HG02763 (cell line): ENCODE measurements at regions not wholly inside any gene's neighbourhood (a gene's known extent, or its start where the extent isn't known, plus 50 kb on each side); places are given as distances from the start of the nearest gene placed in this dataset.

Source experiments
- ATAC-seq: cut with Tn5 transposase; IDR thresholded peaks from one replicate; pipeline ENCODE4 v1.9.1; 2021; ENCODE audit warnings: mild to moderate bottlenecking, moderate library complexity; ENCODE audit not compliant: unreplicated experiment

DNA sequence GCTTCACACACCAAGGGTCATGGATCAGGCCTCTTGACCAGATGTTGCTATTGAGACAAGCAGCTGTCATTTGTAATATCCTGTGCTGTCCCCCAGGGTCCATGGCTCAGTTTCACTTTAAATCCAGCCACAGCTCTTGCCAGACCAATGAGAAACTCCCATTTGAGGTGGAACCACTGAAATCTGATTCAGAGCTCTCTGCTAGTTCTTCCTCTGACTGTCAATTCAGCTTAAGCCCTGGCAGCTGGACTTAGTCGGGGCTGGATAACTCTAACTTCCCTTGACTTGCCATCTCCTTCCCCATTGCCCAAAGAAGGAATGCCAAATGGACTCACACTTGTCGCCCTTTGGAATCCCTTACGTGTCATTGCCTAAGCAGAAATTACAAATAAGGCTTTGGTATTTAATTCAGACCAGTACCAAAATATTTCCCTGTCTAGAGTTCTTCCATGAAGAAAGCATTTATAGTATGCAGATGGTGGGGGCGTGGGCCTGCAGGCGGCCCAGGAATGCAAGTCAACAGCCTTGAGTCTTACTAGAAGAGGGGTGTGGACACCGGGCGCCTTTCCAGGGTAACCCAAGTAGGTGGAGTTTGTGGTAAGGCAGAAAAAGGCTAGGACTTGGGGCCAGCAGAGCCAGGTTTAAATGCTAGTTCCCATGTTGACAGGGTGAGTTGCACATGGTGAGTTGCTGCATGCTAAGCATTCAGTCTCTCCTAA is 96.9 kb upstream of the TMPO start:
- peak; percentile 56 for ATAC-seq

DNA sequence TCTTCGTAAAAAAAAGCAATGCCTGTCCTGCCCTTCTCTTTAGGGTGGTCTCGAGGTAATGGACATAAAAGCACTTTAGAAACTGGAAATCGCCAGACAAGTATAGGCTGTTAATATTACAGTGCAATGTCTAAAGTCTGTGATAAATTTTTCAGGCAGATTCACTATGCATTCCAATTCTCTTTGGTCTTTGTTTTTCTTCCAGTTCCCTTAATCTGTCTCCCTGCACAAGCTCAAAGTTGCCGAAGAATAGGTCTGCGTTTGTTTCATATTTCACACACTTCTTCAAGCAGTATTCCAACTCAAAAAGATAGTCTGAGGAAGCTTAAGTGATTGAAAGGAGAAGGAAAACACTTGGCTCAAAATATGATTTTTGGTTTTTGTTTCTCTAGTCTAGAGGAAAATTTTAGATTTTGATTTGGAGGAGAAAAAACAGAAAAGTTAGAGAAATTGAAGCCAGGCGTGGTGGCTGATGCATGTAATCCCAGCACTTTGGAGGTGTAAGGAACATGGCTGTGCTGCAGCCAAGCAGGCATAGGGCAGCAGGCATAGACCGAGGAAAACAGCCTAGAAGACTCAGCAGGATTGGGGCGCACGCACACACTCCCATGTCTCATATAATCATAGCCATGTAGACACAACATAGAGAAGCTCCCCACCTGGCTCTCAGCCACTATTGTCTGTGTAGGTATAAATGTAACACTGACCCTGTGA is 96.2 kb upstream of the TMPO start:
- ATAC-seq: no peak

DNA sequence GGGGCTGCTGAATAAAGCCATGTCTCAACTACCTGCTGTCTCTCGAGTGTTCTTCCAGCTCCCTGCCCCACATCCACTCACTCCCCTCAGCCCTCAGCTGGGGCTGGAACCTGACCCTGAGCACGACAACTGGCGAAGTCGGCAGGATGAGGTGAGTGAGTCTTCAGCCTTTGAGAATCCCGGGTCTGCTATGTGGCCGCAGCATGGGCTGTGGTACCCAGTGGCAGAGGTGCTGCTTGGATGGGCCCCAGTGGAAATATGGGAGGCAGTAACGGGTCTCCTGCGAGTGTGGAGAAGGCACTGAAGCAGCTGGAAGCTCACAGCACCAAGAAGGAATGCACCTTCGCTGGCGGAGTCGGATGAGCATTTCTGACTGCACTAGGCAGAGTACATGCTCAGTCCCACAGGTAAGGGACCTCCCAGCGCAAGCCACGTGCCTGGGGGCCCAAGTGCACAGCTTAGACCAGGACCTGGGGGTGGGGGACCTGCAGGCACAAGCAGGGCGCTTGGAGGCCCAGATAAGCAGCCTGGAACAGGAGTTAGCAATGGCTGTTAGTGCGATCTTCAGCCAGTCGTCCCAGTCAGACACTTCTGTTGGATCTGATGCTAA is 95.5 kb upstream of the TMPO start:
- no peak for ATAC-seq

DNA sequence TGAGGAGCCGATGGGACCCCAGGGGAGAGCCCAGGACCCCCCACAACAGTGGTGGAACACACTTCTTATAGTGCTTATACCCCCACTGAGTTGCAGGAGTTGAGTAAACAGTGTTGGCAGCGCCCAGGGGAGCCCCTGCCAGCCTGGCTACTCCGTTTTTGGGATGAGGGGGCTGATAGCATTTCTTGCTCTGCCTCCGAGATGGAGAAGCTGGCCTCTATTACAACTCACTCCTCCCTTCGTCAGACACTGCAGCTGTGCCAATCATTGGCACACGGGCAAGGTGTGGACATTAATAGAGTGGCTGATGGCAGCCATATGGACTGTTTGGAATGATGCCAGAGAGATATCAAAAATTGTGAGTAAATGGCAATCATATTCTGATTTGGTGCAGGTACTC is 94.9 kb upstream of the TMPO start:
- ATAC-seq: no peak

DNA sequence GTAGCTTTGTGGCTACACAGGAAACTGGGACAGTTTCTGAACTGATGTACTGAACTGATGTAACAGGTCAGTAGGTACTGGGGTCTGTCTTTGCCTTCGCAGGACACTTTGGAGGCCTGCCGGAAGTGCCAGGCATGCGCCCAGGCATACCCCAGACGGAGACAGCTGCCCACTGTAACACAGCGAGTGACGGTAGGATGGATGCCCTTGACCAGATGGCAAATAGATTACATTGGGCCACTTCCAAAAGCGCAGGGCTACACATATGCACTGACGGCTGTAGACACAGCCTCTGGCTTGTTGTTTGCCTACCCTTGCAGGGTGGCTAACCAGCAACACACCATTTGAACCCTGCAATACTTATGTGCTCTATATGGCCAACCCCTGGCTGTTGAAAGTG is 94.1 kb upstream of the TMPO start:
- no peak for ATAC-seq

DNA sequence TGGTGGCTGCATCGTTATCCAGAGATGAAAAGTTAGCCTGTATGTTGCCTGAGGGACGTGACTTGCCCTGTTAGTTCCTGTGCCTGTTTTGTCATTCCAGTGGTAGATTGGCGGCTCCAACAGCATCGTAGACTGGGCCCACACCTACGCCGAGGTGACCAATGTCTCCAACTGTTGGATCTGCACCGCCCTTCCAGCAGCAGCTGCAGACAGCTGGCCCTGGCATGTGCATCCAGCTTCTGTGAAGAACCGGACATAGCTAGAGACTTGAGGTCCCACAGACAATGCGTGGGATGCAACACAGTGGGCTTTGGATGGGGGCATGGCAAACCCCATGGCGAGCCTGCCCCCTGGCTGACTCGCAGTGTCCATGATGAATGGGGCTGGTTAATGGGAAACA is 93.0 kb upstream of the TMPO start:
- no peak for ATAC-seq

DNA sequence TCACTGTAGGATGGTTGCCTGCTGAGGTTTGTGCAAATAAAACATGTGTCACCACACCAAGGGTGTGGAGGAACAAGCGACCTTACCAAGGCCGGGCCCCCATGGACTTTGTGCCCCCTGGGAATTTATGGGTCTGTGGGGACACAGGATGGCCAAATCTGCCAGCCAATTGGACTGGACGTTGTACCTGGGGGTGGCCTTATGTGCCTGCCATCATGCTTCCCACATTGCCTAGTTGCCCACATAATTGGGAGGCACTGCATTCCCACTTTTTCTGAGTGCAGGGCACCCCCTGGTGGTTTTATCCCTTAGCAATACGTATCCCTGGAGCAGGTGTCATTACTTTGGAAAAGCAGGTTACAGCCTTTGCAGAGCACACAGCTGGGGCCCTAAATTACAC is 92.6 kb upstream of the TMPO start:
- no peak for ATAC-seq

DNA sequence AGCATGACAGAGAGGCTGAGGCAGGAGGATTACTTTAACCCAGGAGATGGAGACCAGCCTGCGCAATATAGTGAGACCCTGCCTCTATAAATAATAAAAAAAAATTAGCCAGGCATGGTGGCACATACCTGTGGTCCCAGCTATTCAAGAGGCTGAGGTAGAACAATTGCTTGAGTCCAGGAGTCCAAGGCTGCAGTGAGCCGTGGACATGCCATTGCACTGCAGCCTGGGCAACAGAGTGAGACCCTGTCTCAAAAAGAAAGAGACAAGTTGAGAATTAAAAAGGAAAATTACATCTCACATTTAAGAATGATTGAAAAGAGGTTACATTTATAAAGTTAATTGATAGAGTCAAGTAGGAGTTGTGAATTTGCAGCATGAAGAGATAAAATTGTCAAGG is 91.4 kb upstream of the TMPO start:
- ATAC-seq: no peak

DNA sequence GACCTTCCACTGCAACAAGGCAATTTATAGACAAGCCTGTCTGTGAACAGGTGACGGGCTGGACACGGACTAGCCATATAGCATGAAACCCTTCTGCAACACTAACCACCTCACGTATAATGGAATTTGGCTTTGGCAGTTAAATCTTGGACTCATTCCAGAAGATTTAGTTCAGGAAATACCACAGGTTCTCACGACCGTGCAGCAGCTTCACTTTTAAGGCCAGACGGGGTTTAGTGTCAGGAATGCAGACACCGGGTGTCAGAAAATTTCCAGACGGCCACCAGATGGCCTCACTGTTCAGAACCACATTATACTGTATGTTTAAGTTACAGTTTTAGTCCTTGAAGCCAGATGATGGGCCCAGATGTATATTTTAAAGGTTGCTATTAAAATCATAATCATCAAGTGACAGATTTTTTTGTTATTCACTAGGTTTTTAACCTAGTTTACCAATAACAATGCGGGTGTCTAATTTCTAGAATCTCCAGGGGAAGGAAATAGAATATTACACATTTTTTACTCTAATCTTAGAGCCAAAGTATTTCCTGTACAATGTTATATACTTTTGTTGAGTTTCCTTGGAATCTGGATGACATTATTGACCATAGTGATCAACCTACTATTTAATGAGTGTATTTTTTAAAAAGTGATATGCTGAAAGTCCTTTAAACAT is 90.5 kb upstream of the TMPO start:
- peak; percentile 63 for ATAC-seq

DNA sequence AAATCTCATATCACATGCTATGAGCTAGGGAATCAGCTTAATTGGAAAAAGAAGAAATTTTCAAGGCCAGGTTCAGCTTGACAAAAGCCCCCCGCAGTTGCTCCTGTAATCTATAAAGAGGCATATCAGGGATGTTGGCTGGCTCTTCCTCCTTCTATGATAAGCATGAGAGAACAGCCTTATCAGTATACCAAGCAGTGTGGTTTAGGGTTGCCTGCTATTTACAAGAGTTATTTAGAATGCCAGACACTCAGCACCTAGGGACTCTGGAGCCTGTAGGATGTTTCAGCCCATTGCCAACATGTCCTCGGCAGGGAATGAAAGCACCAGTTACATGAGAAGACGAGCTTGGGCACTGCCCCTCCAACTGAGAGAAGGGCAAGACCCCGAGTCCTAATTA is 89.5 kb upstream of the TMPO start:
- ATAC-seq: no peak

DNA sequence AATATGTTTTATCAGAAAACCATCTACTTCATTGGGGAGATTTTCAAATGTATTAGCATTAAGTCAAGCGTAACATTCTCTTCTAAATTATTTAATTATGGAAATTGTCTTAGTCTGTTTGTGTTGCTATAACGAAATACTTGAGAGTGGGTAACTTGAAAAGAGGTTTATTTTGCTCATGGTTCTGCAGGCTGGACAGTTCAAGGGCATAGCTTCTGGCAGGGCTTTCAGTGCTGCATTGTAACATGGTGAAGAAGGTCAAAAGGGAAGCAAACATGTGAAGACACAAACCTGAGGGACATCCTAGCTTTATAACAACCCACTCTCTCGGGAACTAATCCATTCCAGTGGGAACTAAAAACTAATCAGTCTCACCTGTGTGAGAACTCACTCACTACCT is 84.3 kb upstream of the TMPO start:
- no peak for ATAC-seq

DNA sequence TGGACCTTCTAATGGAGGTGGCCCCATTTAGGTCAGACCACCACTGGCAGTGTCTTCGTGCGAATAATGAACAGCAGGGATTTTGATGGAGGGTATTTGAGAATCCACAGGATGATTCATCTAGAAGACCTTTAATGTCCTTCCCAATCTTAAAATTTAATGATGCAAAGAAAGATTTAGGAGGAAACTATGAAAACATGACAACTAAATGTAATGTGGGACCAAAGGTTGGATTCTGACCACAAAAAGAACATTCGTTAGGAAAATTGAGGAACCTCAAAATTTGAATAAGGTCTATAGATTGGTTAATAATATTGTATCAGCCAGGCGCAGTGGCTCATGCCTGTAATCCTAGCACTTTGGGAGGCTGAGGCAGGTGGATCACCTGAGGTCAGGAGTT is 78.2 kb upstream of the TMPO start:
- ATAC-seq: no peak

DNA sequence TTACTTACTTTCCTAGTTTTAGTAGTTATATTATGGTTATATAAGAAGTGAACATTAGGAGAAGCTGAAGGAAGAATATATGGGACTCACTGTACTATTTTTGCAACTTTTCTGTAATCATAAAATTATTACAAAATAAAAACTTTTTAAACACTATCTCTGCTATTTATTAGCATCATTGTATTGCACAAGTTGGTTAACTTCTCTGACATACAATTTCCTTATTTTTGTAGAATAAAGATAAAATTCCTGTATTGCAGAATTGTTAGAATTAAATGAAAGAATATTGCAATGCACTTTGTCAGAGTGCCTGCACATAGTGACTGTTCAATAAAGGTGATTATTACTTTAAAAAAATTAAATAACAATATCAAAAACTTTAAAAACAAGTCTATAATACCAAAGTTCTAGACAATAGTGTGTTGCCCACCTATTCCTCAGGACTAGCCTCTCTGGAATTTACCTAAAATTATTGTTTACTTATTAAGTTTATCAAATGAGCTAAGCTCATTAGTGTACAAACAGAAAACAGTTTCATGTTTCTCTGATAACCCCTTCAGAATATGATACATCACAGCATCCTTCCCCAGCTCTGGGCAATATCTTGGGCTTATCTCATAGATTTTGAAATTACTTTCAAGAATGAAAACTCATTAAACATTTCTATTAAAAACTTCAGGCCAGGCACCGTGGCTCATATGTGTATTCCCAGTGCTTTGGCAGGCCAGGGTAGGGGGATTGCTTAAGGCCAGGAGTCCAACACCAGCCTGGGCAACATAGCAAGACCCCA is 77.4 kb upstream of the TMPO start:
- no peak for ATAC-seq

DNA sequence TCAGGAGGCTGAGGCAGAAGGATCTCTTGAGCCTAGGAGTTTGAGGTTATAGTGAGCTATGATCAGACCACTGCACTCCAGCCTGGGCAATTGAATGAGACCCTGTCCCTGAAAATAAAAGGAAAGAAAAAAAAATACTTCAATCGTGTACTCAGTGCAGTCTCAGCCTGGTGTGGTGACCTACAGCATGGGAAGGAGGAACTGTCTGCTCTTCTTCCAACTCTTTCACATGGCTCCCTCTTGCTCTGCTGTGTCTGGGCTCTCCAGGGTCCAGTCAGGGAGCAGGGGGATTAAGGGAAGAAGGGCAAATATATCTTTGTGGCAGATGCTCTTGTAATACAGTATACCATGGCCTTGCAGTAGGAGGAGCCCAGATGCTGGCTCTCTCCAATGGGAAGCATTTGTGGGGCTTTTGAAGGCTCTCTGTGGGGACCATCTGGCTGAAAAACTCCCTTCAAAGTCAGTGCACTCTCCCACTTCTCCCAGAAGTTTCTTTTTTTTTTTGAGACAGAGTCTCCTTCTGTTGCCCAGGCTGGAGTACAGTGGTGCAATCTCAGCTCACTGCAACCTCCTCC is 76.6 kb upstream of the TMPO start:
- ATAC-seq: no peak

DNA sequence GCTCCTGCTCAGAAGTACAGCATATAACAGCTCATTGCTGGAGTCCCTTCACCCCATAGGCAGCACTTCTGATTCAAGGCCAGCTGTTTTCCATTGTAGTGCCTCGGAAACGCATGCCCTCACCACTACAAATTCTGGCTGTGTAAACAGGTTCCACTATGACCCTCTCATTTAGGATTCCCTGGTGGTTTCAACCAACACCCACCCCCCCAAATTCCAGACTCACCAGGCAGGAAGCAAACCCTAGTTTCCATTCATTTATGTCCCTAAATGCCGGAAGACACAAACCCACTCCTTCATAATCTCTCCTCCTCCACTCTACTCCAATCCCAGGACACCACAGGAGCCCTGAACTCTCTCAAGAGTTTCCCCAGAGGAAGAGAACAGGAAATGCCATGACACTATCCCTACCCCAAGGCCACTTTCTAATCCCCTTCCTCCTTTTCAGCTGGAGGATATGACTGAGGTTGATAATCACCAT is 75.9 kb upstream of the TMPO start:
- ATAC-seq: no peak

DNA sequence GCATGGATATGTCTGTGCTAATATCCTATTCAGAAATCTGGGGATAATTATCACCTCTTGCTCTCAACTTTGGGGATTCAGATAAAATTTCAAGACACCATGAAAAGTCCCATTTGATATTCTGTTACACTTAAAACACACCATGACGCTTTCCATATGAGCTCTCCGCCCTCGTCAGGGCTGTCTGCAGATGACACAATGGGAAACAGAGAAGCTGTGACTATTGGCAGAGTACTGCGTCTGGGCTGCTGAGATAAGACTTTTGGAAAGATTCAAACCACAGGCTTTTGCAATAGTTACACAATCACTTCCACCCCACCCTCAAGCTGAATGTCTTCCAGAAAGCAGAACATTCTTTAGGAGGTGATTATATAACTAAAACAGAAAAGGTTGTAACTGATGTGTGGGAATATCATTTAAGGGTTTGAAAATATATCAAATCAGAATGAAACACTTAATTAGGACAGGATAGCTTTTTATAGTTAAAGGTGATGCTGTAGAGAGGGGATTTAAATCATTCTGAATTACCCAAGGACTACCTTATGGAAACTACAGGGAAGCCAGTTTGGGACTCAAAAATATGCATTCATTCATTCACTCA is 75.3 kb upstream of the TMPO start:
- no peak for ATAC-seq

DNA sequence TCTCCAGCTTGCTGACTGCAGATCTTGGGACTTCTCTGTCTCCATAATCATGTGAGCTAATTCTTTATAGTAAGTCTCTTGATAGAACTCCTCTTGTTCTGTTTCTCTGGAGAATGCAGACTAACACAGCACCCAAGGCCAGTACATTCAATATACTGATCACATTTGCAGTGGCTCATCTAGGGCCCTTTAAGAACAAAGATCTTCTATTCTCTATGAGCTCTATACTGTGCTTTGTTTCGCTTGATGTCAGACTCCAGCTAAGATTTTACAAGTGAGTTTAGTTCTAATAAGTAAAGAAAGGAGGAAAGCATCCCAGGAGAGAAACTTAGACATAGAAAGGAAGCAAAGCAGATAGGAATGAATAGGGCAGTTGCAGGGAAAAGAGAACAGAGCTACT is 69.3 kb upstream of the TMPO start:
- ATAC-seq: no peak

DNA sequence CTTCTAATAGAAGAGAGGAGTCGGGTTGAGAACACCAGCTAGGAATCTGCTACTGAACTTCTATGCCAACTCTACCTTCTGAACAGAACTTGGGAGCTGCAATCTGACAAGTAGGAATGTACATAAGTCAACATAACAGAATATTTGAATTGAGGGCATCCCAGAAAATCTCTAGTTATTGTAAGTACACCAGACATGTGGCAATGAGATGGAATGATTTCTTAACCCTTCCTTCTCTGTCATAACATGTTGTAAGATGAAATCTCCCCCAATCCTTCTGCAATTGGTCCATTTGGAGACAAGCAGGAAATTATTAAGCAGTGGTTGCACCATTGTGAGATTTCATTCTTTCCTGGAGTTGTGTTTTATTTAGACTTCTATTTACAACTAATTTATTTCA is 68.7 kb upstream of the TMPO start:
- ATAC-seq: no peak

DNA sequence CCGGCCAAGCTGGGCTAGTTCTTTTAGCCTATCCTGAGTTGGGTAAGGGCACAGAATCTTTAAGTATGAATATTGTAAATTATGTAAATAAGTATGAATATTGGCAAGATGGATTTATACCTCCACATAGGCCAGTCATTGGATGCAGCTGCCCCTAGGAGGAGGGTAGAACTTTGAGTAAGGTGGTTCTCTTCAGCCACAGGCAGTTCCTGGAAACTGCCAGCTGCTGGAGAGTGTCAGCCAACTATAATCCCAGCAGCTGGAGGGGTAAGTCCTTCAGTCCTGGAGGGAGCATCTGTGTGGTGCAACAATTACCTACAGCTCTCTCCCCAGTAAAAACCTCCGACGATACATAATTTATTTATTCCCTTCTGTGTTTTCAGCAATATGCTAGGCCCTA is 65.8 kb upstream of the TMPO start:
- ATAC-seq: no peak

DNA sequence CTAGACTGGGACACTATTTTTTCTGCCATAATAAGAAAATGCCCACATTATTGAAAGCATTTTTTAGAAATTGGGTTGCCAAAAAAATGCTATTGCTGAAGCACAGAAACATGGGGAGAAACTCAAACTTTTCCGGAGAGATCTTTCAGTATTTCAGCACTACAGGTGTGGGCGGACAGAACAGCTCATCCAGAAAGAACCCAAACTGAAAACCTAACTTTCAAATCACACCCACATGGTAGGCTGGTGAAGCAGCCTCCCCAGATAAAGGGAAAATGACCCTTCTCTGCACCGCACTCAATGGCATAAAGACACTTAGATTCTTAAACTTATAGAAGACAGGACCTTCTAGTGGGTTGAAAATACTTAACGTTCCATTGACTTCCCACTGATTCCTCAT is 62.3 kb upstream of the TMPO start:
- no peak for ATAC-seq
